Esophagus mucosa (tissue), 1 donor: ENCODE measurements at regions not wholly inside any gene's neighbourhood (a gene's known extent, or its start where the extent isn't known, plus 50 kb on each side); places are given as distances from the start of the nearest gene placed in this dataset.

Experiments used
- ATAC-seq: fragments of 200-7000 bp; cut with Tn5 transposase; one replicate; pipeline ENCODE4 v1.9.1; 2020
- donor health status: DM: yes; HTN: yes; CAD: no.

- no peak for ATAC-seq
Observed at GRCh38 chr2:196362973-196363549, 191.7 kb upstream of the STK17B start.

- no peak for ATAC-seq
Observed at GRCh38 chr2:196365145-196365544, 193.8 kb upstream of the STK17B start.

DNA sequence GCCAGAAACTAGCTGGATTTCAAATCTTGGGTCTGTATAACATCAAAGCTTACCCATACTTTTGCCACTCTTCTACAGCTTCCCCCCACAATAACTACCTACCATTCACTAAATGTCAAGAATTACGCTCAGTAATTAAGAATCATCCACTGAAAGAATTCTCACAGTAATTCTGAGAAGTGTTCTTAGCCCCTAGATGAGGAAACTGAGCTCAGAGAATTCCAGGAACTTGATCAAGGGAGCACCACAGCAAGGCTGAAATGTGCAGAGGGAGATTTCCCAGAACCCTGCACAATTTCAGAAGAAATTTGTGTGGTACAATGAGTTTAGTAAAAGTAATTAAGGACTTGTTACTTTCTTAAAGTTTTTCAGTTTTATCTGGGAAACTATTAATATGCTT lies 194.5 kb upstream of the STK17B start:
- ATAC-seq = no peak

GRCh38 chr2:196367633-196368032 lies 196.3 kb upstream of the STK17B start:
- no peak for ATAC-seq

DNA sequence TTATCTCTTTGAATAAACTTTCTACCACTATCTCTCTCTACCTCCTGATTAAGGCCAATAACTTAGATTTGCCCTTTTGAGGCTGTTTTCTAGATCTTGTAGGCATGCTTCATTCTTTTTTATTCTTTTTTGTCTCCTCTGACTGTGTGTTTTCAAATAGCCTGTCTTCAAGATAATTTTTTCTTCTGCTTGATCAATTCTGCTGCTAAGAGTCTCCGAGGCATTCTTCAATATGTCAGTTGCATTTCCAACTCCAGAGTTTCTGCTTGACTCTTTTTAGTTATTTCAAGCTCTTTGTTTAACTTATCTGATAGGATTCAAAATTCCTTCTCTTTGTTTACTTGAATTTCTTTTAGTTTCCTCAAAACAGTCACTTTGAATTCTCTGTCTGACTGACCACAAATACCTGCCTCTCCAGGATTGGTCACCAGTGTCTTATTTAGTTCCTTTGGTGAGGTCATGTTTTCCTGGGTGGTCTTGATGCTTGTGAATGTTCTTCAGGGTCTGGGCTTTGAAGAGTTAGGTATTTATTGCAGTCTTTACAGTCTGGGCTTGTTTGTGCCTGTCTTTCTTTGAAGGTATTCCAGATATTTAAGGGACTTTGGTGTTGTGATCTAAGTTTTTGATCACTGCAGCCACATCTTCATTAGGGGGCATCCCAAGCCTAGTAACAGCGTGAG lies 197.3 kb upstream of the STK17B start:
- no peak for ATAC-seq

DNA sequence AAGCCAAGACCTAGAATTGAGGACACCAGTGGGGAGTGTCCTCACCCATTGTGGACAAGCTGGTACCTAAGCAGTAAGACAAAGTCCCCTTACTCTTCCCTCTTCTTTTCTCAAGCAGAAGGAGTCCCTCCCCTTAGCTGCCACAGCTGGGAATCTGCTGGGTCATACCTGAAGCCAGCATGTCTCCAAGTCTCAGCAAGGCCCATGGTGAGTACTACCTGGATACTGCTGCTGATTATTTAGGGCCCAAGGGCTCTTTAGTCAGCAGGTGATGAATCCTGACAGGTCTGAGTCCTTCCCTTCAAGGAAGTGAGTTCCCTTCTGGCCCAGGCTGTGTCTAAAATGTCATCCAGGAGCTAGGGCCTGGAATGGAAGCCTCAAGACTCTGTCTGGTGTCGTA lies 198.6 kb upstream of the STK17B start:
- peak; percentile 39 for ATAC-seq

DNA sequence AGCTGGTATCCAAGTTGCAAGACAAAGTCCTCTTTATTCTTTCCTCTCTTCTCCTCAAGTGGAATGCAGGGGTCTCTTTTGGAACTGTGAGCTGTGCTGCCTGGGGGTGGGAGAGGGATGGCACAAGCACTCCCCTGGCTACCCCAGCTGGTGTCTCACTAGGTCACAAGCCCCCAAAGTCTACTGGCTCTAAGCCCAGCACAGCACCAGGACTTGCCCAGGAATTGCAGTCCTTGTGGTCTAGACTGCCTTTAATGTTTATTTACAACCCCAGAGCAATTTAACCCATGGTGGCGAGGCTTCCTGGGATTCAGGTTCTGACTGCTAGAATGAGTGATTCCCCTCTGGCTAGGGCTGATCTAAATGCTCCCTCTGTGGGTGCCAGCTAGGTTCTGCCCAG lies 199.0 kb upstream of the STK17B start:
- no peak for ATAC-seq

GRCh38 chr2:196372276-196372809 lies 201.0 kb upstream of the STK17B start:
- no peak for ATAC-seq

DNA sequence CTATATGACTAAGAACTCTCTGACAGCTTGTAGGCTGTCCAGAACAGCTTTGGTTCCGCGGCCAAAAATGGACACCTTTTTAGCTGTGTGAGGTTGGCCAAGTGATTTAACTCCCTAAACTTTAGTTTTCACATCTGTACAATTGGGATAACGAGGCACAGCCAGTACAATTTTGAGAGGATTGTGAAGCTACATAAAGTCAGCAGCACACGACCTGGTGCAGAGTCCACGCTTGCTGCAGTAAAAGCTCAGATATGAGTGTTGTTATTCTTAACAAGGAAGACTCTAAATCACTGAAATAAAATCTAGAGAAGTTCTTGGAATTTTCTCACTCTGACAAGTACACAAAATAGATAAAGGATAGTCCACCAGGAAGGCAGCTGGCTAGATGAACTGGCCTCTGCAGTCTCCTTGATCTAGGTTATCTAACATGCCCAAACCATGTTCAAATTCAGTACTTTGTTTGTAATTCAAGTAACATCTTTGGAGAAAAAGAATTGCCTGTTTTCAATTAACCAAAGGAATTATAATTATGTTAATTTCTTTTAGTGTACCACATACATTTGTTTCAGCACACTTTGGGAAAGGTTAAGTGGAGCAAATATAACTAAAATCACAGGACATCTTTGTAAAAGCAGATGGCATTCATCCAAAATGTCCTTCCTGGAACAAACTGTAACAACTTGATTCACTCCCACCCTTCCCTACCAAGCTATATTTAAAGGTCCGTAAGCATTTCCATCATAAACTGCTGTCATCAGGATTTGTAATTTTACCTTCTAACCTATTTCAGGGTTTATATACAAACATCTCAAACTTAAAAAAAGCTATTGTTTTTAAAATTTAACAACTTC lies 201.7 kb upstream of the STK17B start:
- no peak for ATAC-seq

DNA sequence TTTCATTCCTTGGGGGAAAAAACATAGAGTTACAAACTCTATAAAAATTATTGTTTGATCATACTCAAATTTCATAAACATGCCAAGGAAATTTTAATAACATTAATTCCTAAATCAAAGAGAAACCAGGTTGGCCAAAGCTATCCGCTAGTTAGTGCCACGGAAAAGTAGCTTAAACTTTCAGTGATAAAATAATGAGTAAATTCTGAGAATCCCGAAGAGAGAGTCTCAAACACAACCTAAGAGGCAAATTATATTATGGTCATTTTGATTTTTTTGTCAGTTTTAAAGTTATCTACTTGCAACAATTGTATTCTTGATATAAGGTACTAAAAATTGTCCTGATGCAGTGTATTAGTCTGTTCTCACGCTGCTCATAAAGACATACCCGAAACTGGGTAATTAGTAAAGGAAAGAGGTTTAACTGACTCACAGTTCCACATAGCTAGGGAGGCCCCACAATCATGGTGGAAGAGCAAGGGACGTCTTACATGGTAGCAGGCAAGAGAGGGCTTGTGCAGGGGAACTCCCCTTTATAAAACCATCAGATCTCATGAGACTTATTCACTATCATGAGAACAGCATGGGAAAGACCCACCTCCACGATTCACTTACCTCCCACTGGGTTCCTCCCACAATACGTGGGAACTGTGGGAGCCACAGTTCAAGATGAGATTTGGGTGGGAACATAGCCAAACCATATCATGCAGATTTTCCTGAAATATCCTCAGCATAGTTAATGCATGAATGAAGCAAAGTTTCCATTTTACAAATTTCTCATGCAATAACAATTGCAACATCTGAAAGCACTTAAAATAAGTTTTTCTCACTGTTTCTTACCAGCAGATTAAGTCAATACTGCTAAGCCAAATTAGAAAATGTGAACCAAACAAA lies 205.9 kb upstream of the STK17B start:
- no peak for ATAC-seq

- no peak for ATAC-seq
Observed at GRCh38 chr2:196379600-196379999, 208.2 kb upstream of the STK17B start.

GRCh38 chr2:196380098-196380497 lies 208.7 kb upstream of the STK17B start:
- no peak for ATAC-seq

DNA sequence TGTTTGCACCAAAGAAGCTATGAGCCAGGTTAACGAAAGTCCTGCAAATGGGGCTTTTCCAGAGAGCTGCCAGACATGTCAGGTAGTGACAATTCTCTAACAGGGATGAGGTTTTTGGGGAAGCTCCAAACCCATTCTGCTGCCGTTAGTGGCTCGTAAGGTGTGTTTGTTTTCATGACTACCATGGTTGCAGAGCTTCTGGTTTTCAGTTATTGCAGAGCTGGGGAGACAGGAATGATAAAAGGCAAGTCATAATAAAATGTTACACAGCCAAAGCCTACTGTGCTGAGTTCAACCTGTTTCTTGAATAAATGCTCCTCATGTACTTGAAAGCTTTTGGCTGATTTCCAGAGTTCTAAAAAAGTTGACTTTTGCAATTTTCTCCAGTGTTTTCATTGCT lies 209.2 kb upstream of the STK17B start:
- ATAC-seq = no peak

DNA sequence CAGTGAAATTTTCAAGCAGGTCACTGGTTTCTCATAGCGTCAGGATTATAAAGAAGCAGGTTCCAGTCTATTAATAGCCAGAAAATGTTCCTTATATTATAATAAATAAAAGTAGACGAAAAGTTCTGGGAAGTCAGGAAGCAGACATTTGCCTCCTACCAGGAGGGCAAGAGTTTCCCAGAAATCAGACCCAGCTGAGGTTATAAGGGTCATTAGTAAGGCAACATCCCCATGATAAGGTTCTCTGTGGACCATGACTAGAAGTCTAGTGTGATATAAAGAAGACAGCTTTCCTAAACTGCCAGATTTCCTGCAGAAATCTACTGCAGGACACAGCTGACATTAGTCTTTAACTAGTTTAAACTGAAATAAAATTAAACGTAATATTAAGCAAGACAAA lies 210.1 kb upstream of the STK17B start:
- ATAC-seq = no peak

DNA sequence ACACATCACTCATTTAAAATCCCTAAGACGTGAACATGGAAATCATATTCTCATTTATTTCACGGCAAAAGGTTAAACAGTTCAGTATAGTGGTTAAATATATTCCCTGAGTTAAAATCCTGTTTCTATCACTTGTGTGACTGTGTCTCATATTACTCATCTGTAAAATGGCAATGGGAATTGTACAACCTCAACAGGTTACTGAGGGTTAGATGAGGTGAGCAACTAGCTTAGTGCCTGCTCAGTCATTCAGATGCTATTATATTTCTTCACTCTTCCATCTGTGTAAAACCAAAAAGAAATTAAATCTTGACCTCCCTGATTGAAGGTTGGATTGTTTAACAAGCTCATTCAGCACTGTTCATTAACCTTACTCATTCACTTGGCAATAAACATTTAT lies 212.4 kb upstream of the STK17B start:
- peak; percentile 37 for ATAC-seq

DNA sequence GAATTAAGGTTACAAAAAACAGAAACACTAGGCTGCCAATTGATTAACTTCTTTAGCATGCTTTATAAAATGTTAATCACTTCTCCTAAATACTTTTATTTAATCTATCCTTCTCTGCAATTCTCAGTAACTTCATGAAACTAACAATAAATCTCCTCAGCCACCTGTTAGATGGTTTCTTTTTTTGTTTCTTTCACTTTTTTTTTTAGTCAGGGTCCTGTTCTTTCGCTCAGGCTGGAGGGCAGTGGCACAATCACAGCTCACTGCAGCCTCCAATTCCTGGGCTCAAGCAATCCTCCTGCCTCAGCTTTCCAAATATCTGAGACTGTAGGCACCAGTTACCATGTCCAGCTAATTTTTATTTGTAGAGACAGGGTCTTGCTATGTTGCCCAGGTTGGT lies 213.4 kb upstream of the STK17B start:
- no peak for ATAC-seq

GRCh38 chr2:196389670-196390069 lies 218.3 kb upstream of the STK17B start:
- ATAC-seq = no peak

GRCh38 chr2:196390243-196391148 lies 219.1 kb upstream of the STK17B start:
- ATAC-seq = no peak

DNA sequence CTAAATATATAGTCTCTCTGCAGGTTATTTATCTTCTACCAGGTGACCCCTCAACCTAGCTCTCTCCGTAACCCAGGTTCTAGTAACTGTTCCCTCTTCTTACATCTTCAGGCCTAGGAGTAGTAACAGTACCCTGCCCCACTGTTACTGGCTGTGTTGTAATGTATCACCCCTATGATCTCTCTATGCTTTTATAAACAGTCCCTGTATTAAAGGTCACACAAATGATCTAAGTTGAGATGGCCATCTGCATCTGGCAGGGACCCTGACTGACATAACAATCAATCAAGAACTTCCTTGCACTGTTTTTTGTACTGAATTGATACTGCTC lies 219.7 kb upstream of the STK17B start:
- no peak for ATAC-seq

DNA sequence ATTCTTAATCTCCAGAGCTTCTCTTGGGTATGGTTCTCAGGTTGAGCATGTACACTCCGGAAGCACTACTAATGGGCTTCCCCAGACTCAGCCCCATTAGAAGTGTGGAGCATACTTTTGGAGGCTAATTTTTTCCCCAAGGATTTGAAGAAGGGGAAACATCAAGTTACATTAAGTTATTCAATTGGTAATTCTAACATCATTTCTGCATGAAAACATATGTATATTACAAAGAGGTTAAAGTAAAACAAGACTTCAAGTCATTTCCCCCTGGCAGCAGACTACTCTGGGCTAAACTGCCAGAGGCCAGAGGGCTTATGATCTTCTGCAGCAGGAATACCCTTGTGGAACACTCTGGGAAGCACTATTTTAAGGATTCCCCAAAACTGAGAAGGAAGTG lies 227.7 kb upstream of the STK17B start:
- no peak for ATAC-seq
